ENCODE measurements at regions not wholly inside any gene's neighbourhood (a gene's known extent, or its start where the extent isn't known, plus 50 kb on each side); places are given as distances from the start of the nearest gene placed in this dataset.

DNA sequence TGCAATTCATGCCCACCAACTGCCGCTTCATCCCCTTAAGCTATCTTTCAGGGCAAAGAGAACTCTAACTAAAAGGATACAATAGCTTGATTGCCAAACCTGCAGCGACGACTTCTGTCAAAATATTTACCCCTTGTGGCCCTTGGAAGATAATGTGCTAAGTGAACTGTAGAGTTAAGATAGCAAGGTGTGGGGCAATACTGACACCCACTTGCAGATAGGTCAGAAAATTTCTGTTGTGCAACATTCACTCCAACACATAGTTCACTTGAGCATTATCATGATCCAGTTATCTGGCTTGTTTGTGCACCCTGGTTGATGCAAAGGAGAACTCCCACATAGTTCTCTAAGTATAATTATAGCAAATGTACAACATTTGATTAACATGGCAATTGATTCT lies 55.6 kb downstream of the RHOXF2B start:
- Histone ChIP-seq H3K4me3 (ENCODE audit: low read length in 3 of 3) (no peak overlapping the region), H3K27me3 (ENCODE audit: control insufficient read depth, insufficient read depth, low read length) (peaks cover 17% of the 10 kb centered on the region), H3K4me1 (ENCODE audit: control insufficient read depth in 2 of 3, insufficient read depth in 2 of 3, low read depth in 1 of 3, low read length in 3 of 3) (no peaks in the 10 kb centered on the region), H3K36me3 (ENCODE audit: control insufficient read depth in 2 of 3, insufficient read depth in 3 of 3, low read length in 3 of 3) (no peaks in the 10 kb centered on the region), H3K9ac (ENCODE audit: low read length in 3 of 3) (no peak overlapping the region), H3K9me3 (ENCODE audit: control insufficient read depth in 2 of 3, insufficient read depth in 1 of 3, low read length in 3 of 3) (no peaks in the 10 kb centered on the region), H3K27ac (ENCODE audit: low read depth in 2 of 2, low read length in 2 of 2) (no peak overlapping the region)
- FAIRE-seq (no peak), DNase-seq (no peak)
- intact Hi-C loops (cut with DNase I): no loop called here
- TF ChIP-seq, protein P1, sequence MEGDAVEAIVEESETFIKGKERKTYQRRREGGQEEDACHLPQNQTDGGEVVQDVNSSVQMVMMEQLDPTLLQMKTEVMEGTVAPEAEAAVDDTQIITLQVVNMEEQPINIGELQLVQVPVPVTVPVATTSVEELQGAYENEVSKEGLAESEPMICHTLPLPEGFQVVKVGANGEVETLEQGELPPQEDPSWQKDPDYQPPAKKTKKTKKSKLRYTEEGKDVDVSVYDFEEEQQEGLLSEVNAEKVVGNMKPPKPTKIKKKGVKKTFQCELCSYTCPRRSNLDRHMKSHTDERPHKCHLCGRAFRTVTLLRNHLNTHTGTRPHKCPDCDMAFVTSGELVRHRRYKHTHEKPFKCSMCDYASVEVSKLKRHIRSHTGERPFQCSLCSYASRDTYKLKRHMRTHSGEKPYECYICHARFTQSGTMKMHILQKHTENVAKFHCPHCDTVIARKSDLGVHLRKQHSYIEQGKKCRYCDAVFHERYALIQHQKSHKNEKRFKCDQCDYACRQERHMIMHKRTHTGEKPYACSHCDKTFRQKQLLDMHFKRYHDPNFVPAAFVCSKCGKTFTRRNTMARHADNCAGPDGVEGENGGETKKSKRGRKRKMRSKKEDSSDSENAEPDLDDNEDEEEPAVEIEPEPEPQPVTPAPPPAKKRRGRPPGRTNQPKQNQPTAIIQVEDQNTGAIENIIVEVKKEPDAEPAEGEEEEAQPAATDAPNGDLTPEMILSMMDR (IDR thresholded peaks at IDR 0.05; ENCODE audit: borderline replicate concordance, extremely low read depth, insufficient read depth): no peak

DNA sequence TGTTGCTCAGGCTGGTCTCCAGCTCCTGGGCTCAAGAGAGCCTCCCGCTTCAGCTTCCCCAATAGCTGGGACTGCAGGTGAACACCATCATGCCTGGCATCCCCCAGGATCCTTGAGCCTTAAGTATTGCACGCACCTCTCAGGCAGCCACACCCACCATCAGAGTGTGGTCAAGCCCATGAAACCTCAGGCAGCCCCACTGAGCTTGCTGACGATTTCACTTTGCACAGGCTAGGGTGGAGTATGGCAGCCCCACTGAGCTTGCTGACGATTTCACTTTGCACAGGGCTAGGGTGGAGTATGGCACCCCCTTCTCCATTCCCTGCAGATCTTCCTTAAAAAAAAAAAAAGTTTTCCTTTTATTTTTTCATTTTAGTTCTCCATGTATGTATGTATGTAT lies 57.2 kb downstream of the RHOXF2B start:
- no peak overlapping the region for H3K27ac ChIP-seq (ENCODE audit: low read depth in 2 of 2, low read length in 2 of 2)
- H3K4me3 ChIP-seq (ENCODE audit: low read length in 3 of 3): no peak overlapping the region
- H3K9me3 ChIP-seq (ENCODE audit: control insufficient read depth in 2 of 3, insufficient read depth in 1 of 3, low read length in 3 of 3): no peaks in the 10 kb centered on the region
- no peak overlapping the region for H3K9ac ChIP-seq (ENCODE audit: low read length in 3 of 3)
- intact Hi-C loops (cut with DNase I): no loop called here
- TF ChIP-seq, protein P1 (IDR thresholded peaks at IDR 0.05; ENCODE audit: borderline replicate concordance, extremely low read depth, insufficient read depth): no peak
- DNase-seq (no peak), FAIRE-seq (no peak)
- no peaks in the 10 kb centered on the region for H3K36me3 ChIP-seq (ENCODE audit: control insufficient read depth in 2 of 3, insufficient read depth in 3 of 3, low read length in 3 of 3)
- peaks cover 21% of the 10 kb centered on the region for H3K27me3 ChIP-seq (ENCODE audit: control insufficient read depth, insufficient read depth, low read length)
- peaks cover 0 to 2% (median 0%) of the 10 kb centered on the region in 3 donors for H3K4me1 ChIP-seq (ENCODE audit: control insufficient read depth in 2 of 3, insufficient read depth in 2 of 3, low read depth in 1 of 3, low read length in 3 of 3)

DNA sequence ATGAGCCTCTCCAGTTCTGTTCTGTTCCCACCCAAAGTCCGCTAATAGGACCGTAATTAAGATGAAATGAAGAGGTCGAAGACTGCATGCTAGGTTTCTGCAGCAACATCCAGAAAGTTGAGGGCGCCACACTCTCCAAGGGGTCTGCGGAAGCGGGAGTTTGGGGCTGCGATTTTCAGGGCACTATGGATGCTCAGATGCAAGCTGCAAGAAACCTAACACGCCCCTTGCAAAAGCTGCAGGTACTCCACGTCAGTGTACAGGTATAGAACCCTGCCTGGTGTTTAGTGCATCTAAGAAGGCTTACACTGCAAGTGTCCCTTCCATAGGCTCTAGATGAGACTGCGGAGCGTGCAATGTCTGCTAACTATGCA lies 61.4 kb downstream of the RHOXF2B start:
- Histone ChIP-seq H3K4me1 (ENCODE audit: control insufficient read depth in 2 of 3, insufficient read depth in 2 of 3, low read depth in 1 of 3, low read length in 3 of 3) (peaks cover 0 to 2% (median 0%) of the 10 kb centered on the region in 3 donors), H3K9me3 (ENCODE audit: control insufficient read depth in 2 of 3, insufficient read depth in 1 of 3, low read length in 3 of 3) (no peaks in the 10 kb centered on the region), H3K4me3 (ENCODE audit: low read length in 3 of 3) (peak overlapping the region in 1 of 3 donors; percentile 13), H3K9ac (ENCODE audit: low read length in 3 of 3) (no peak overlapping the region), H3K27me3 (ENCODE audit: control insufficient read depth, insufficient read depth, low read length) (peaks cover 28% of the 10 kb centered on the region), H3K36me3 (ENCODE audit: control insufficient read depth in 2 of 3, insufficient read depth in 3 of 3, low read length in 3 of 3) (no peaks in the 10 kb centered on the region), H3K27ac (ENCODE audit: low read depth in 2 of 2, low read length in 2 of 2) (no peak overlapping the region)
- DNase-seq: no peak
- TF ChIP-seq, protein P1 (IDR thresholded peaks at IDR 0.05; ENCODE audit: borderline replicate concordance, extremely low read depth, insufficient read depth): no peak
- FAIRE-seq: no peak
- intact Hi-C loops (cut with DNase I): no loop called here
